ENCODE measurements at regions not wholly inside any gene's neighbourhood (a gene's known extent, or its start where the extent isn't known, plus 50 kb on each side); places are given as distances from the start of the nearest gene placed in this dataset.
A peak's percentile ranks its signal among the peaks of the same experiment; 100 is the strongest.
"Not testable (repeated sequence)": the region's sequence is repeated elsewhere in the genome, so short reads cannot be mapped to it uniquely, and the experiment has no call there.

GRCh38 chr20:47847220-47847619 is 61.9 kb upstream of the SULF2 start:
- DNase-seq, result not testable (repeated sequence)

- DNase-seq, result peak; percentile 37
These were observed 61.4 kb upstream of the SULF2 start for GRCh38 chr20:47846651-47847050.

- peak; percentile 27 for DNase-seq
These were observed 60.2 kb upstream of the SULF2 start for GRCh38 chr20:47845382-47845977.

GRCh38 chr20:47844568-47844906 is 59.3 kb upstream of the SULF2 start:
- not testable (repeated sequence) for DNase-seq

- no peak for DNase-seq
These were observed 58.7 kb upstream of the SULF2 start for GRCh38 chr20:47843886-47844567.

- not testable (repeated sequence) for DNase-seq
These were observed 57.7 kb upstream of the SULF2 start for GRCh38 chr20:47842950-47843349.

- not testable (repeated sequence) for DNase-seq
These were observed 56.7 kb upstream of the SULF2 start for GRCh38 chr20:47842004-47842403.

- DNase-seq, result not testable (repeated sequence)
These were observed 51.1 kb upstream of the SULF2 start for GRCh38 chr20:47836256-47836817.

All from NCI-H1694 (cell line).